Loucy (cell line): ENCODE measurements at regions not wholly inside any gene's neighbourhood (a gene's known extent, or its start where the extent isn't known, plus 50 kb on each side); places are given as distances from the start of the nearest gene placed in this dataset.

ENCODE experiments used
- H2AFZ ChIP-seq: fragments of 200-600 bp; sonication (generic); 2 replicates; pipeline ENCODE4 v1.6.0; 2016; ENCODE audit warnings: antibody characterized with exemption, mild to moderate bottlenecking, low read length, moderate library complexity
- H3F3A ChIP-seq: fragments of 200-600 bp; 2 replicates; pipeline ENCODE4 v1.6.0; 2016; ENCODE audit warnings: antibody characterized with exemption, low read depth, mild to moderate bottlenecking
- H3K27me3 ChIP-seq: fragments of 200-600 bp; sonication (generic); 2 replicates; pipeline ENCODE4 v1.6.1; 2014; ENCODE audit warnings: low read length, mild to moderate bottlenecking; ENCODE audit not compliant: insufficient read depth, poor library complexity, severe bottlenecking
- H3K36me3 ChIP-seq: fragments of 200-600 bp; sonication (generic); 2 replicates; pipeline ENCODE4 v1.6.1; 2016; ENCODE audit warnings: low read length; ENCODE audit not compliant: insufficient read depth
- H3K4me1 ChIP-seq: fragments of 200-600 bp; sonication (generic); 2 replicates; pipeline ENCODE4 v1.5.1; 2014; ENCODE audit warnings: low read length, mild to moderate bottlenecking; ENCODE audit not compliant: insufficient read depth, poor library complexity, severe bottlenecking
- H3K4me2 ChIP-seq: fragments of 200-600 bp; sonication (generic); 2 replicates; pipeline ENCODE4 v1.6.0; 2014; ENCODE audit warnings: antibody characterized with exemption, low read length, low read depth, mild to moderate bottlenecking; ENCODE audit not compliant: poor library complexity, severe bottlenecking
- H3K4me3 ChIP-seq: fragments of 200-600 bp; sonication (generic); 2 replicates; pipeline ENCODE4 v1.5.1; 2014; ENCODE audit warnings: low read length, mild to moderate bottlenecking, mixed read lengths; ENCODE audit not compliant: poor library complexity, severe bottlenecking
- H3K79me2 ChIP-seq: fragments of 200-600 bp; sonication (generic); 2 replicates; pipeline ENCODE4 v1.6.1; 2014; ENCODE audit warnings: low read length; ENCODE audit not compliant: insufficient read depth
- H3K9ac ChIP-seq: fragments of 200-600 bp; sonication (generic); 2 replicates; pipeline ENCODE4 v1.6.0; 2014; ENCODE audit warnings: mild to moderate bottlenecking, low read depth, low read length, moderate library complexity; ENCODE audit not compliant: poor library complexity, severe bottlenecking
- H3K9me2 ChIP-seq: fragments of 200-600 bp; sonication (generic); replicated peaks from 2 replicates; pipeline ENCODE4 v1.6.1; 2016; ENCODE audit warnings: low read depth, low read length, mixed read lengths
- H3K9me3 ChIP-seq: fragments of 200-600 bp; sonication (generic); 2 replicates; pipeline ENCODE4 v1.6.1; 2014; ENCODE audit warnings: mild to moderate bottlenecking, antibody characterized with exemption, low read length, low read depth; ENCODE audit not compliant: insufficient read depth
- H4K20me1 ChIP-seq: fragments of 200-600 bp; sonication (generic); 2 replicates; pipeline ENCODE4 v1.6.0; 2014; ENCODE audit warnings: antibody characterized with exemption, low read length, mild to moderate bottlenecking; ENCODE audit not compliant: insufficient read depth, poor library complexity, severe bottlenecking
- CTCF ChIP-seq: fragments of 200-600 bp; sonication (generic); conservative IDR thresholded peaks from 2 replicates; pipeline ENCODE4 v1.5.1; 2014; ENCODE audit warnings: mild to moderate bottlenecking, antibody characterized with exemption, low read length
- EZH2phosphoT487 ChIP-seq: fragments of 200-600 bp; IDR thresholded peaks from 2 replicates; pipeline ENCODE4 v1.6.1; 2018; ENCODE audit warnings: antibody characterized with exemption, mild to moderate bottlenecking, moderate library complexity, borderline replicate concordance

GRCh38 chr2:181812106-181812743 is 79.3 kb upstream of the ITPRID2 start:
- no peaks in the 10 kb centered on the region for H3F3A ChIP-seq
- no peak for TF ChIP-seq EZH2phosphoT487
- no peak for TF ChIP-seq CTCF
- H3K4me3 ChIP-seq: no peak overlapping the region
- H3K9me2 ChIP-seq: no peaks in the 10 kb centered on the region
- no peak overlapping the region for H3K9ac ChIP-seq
- no peak overlapping the region for H3K4me2 ChIP-seq
- H4K20me1 ChIP-seq: no peaks in the 10 kb centered on the region
- H3K79me2 ChIP-seq: no peaks in the 10 kb centered on the region
- no peaks in the 10 kb centered on the region for H3K36me3 ChIP-seq
- no peaks in the 10 kb centered on the region for H3K9me3 ChIP-seq
- H3K27me3 ChIP-seq: no peaks in the 10 kb centered on the region
- peaks cover 45% of the 10 kb centered on the region for H3K4me1 ChIP-seq
- H2AFZ ChIP-seq: no peak overlapping the region

GRCh38 chr2:181814057-181814491 is 77.5 kb upstream of the ITPRID2 start:
- Histone ChIP-seq H4K20me1 (no peaks in the 10 kb centered on the region), H2AFZ (no peak overlapping the region), H3F3A (no peaks in the 10 kb centered on the region), H3K9ac (no peak overlapping the region), H3K79me2 (no peaks in the 10 kb centered on the region), H3K27me3 (no peaks in the 10 kb centered on the region), H3K9me3 (no peaks in the 10 kb centered on the region), H3K4me3 (peak overlapping the region; percentile 27), H3K9me2 (no peaks in the 10 kb centered on the region), H3K36me3 (no peaks in the 10 kb centered on the region), H3K4me2 (peak overlapping the region; percentile 52), H3K4me1 (peaks cover 49% of the 10 kb centered on the region)
- TF ChIP-seq EZH2phosphoT487 (no peak), CTCF (no peak)

- Histone ChIP-seq H3K9me2 (no peaks in the 10 kb centered on the region), H3F3A (peaks cover 5% of the 10 kb centered on the region; the same call in 1 of the 2 replicates), H3K9me3 (no peaks in the 10 kb centered on the region), H2AFZ (peak overlapping the region; percentile 53; the same call in 1 of the 2 replicates), H3K36me3 (no peaks in the 10 kb centered on the region), H3K4me2 (no peak overlapping the region), H3K79me2 (no peaks in the 10 kb centered on the region), H3K9ac (no peak overlapping the region), H3K4me3 (no peak overlapping the region), H3K4me1 (peaks cover 52% of the 10 kb centered on the region), H4K20me1 (no peaks in the 10 kb centered on the region), H3K27me3 (no peaks in the 10 kb centered on the region)
- TF ChIP-seq CTCF (no peak), EZH2phosphoT487 (no peak)
Measured at GRCh38 chr2:181817509-181817908, 74.0 kb upstream of the ITPRID2 start.
